K562 (cell line): ENCODE measurements at regions not wholly inside any gene's neighbourhood (a gene's known extent, or its start where the extent isn't known, plus 50 kb on each side); places are given as distances from the start of the nearest gene placed in this dataset.

Experiments
- ATAC-seq: fragments of 200-7000 bp; cut with Tn5 transposase; 3 replicates; pipeline ENCODE4 v1.9.1; 2020; ENCODE audit warnings: moderate library complexity
- BruUV-seq: library from RNA; stranded (reverse); fragments of 400-500 nt; replicated peaks from 2 replicates; lab custom pipeline; 2021; lab: Mats Ljungman, UMichigan
- CTCF ChIA-PET: fragments of 300-600 bp; formaldehyde crosslinking; extraction: SDS; loops from one replicate; lab custom pipeline; 2021; ENCODE audit warnings: low intra/inter-chr PET ratio; lab: Yijun Ruan, JAX
- POLR2A ChIA-PET: fragments of 300-600, 350-650 bp; sonication (Branson Sonifier 250); formaldehyde crosslinking; extraction: SDS; loops from one replicate; lab custom pipeline; 2021; ENCODE audit warnings: antibody characterized with exemption, inconsistent platforms; lab: Yijun Ruan, JAX
- DNase-seq, 4 experiments: peaks; one replicate each; pipeline versions ENCODE4 v3.0.0 to v3.0.0-alpha.2; 2011 to 2018; ENCODE audit warnings: low spot score in 3 of 4, mixed read lengths in 3 of 4; ENCODE audit errors: extremely low read depth in 1 of 4
- FAIRE-seq: peaks from 2 replicates; lab custom pipeline; 2011; peaks lifted over from hg19 to GRCh38; lab: Jason Lieb, UNC
- H2AFZ ChIP-seq: 2 replicates; pipeline ENCODE4 v1.6.0; 2011; ENCODE audit warnings: low read depth, low read length, control low read depth, inconsistent platforms
- H3K27ac ChIP-seq: fragments of 200-600 bp; 3 replicates; pipeline ENCODE4 v1.8.0; 2011; ENCODE audit warnings: low read depth, mild to moderate bottlenecking, control low read depth, inconsistent platforms, low read length, moderate library complexity, mixed read lengths; ENCODE audit errors: extremely low read depth
- H3K27me3 ChIP-seq, 2 experiments: fragments of 300-600 bp in 1 of 2; 2 replicates in 1 of 2; 3 replicates in 1 of 2; pipeline versions ENCODE4 v1.6.0 to v1.8.0; 2011; ENCODE audit warnings: inconsistent platforms in 2 of 2, low read length in 2 of 2, mild to moderate bottlenecking in 1 of 2, mixed read lengths in 1 of 2, moderate library complexity in 1 of 2; ENCODE audit not compliant: control insufficient read depth in 2 of 2, insufficient read depth in 2 of 2
- H3K36me3 ChIP-seq: fragments of 300-600 bp; 3 replicates; pipeline ENCODE4 v1.8.0; 2011; ENCODE audit warnings: mild to moderate bottlenecking, low read length, inconsistent platforms; ENCODE audit not compliant: control insufficient read depth, insufficient read depth
- H3K4me1 ChIP-seq, 2 experiments: fragments of 200-600 bp in 1 of 2; replicated peaks in 1 of 2; 2 replicates in 1 of 2; 3 replicates in 1 of 2; pipeline versions ENCODE4 v1.5.1 to v1.8.0; 2011; ENCODE audit warnings: inconsistent platforms in 2 of 2, low read length in 2 of 2, mild to moderate bottlenecking in 1 of 2, mixed read lengths in 1 of 2, moderate library complexity in 1 of 2; ENCODE audit not compliant: control insufficient read depth in 2 of 2, insufficient read depth in 2 of 2
- H3K4me2 ChIP-seq: 2 replicates; pipeline ENCODE4 v1.6.1; 2011; ENCODE audit warnings: low read length, control low read depth, inconsistent platforms, mixed read lengths; ENCODE audit not compliant: insufficient read depth
- H3K4me3 ChIP-seq: fragments of 200-600 bp; sonication (generic), shearing (Covaris generic); 2 replicates; pipeline ENCODE4 v1.5.1; 2016; ENCODE audit warnings: control low read depth, inconsistent platforms
- H3K79me2 ChIP-seq: fragments of 200-600 bp; 3 replicates; pipeline ENCODE4 v1.8.0; 2011; ENCODE audit warnings: low read length, inconsistent platforms; ENCODE audit not compliant: control insufficient read depth, insufficient read depth
- H3K9ac ChIP-seq, 2 experiments: 2 replicates each; pipeline versions ENCODE4 v1.6.0 to v1.6.1; 2011; ENCODE audit warnings: low read depth in 2 of 2, low read length in 2 of 2, control low read depth in 1 of 2, inconsistent platforms in 1 of 2, mild to moderate bottlenecking in 1 of 2, mixed read lengths in 1 of 2; ENCODE audit not compliant: insufficient read depth in 1 of 2
- H3K9me1 ChIP-seq: one replicate; pipeline ENCODE4 v1.6.0; 2011; ENCODE audit warnings: inconsistent platforms, mild to moderate bottlenecking, low read length, moderate library complexity; ENCODE audit not compliant: control insufficient read depth, insufficient read depth
- H3K9me3 ChIP-seq: replicated peaks from 2 replicates; pipeline ENCODE4 v1.5.1; 2011; ENCODE audit warnings: low read depth, low read length, inconsistent platforms; ENCODE audit not compliant: control insufficient read depth, insufficient read depth
- H4K20me1 ChIP-seq: replicated peaks from 2 replicates; pipeline ENCODE4 v1.6.1; 2011; ENCODE audit warnings: low read length, inconsistent platforms, mixed read lengths; ENCODE audit not compliant: control insufficient read depth, insufficient read depth
- BCL6 ChIP-seq: fragments of 250-450 bp; sonication (Bioruptor Pico); IDR thresholded peaks from 2 replicates; pipeline ENCODE4 v1.4.0; 2020
- ETV5 ChIP-seq: sonication (generic); formaldehyde crosslinking; IDR thresholded peaks from 2 replicates; pipeline ENCODE4 v1.4.0; 2020; ENCODE audit warnings: low read depth, mild to moderate bottlenecking, missing genetic modification reagents
- FOXJ3 ChIP-seq: sonication (generic); formaldehyde crosslinking; IDR thresholded peaks from 2 replicates; pipeline ENCODE4 v1.4.0; 2020; ENCODE audit warnings: mild to moderate bottlenecking, missing genetic modification reagents
- GABPB2 ChIP-seq: fragments of 250-450 bp; sonication (Bioruptor Pico); conservative IDR thresholded peaks from 2 replicates; pipeline ENCODE4 v1.5.1; 2021; ENCODE audit warnings: mild to moderate bottlenecking
- HDAC2 ChIP-seq: fragments of 450-650 bp; IDR thresholded peaks from 2 replicates; pipeline ENCODE4 v1.6.1; 2016; ENCODE audit warnings: mild to moderate bottlenecking
- MED1 ChIP-seq: sonication (generic); formaldehyde crosslinking; IDR thresholded peaks from 2 replicates; pipeline ENCODE4 v1.8.1; 2023; ENCODE audit warnings: missing genetic modification reagents, borderline replicate concordance
- NELFE ChIP-seq: IDR thresholded peaks from 2 replicates; pipeline ENCODE4 v1.6.1; 2011; ENCODE audit warnings: mild to moderate bottlenecking; ENCODE audit not compliant: insufficient read depth, insufficient read length
- PCBP1 ChIP-seq: fragments of 200-400 bp; formaldehyde crosslinking; IDR thresholded peaks from 2 replicates; pipeline ENCODE4 v1.6.1; 2018; ENCODE audit warnings: mild to moderate bottlenecking, low read depth, low read length; ENCODE audit not compliant: poor library complexity, severe bottlenecking
- PCBP2 ChIP-seq: fragments of 200-400 bp; formaldehyde crosslinking; IDR thresholded peaks from 2 replicates; pipeline ENCODE4 v1.6.1; 2018; ENCODE audit warnings: low read length, low read depth, mild to moderate bottlenecking, moderate library complexity; ENCODE audit not compliant: poor library complexity, severe bottlenecking
- SMAD3 ChIP-seq: fragments of 450-650 bp; formaldehyde crosslinking; conservative IDR thresholded peaks from 2 replicates; pipeline ENCODE4 v1.4.0; 2020; ENCODE audit warnings: mild to moderate bottlenecking
- TCF15 ChIP-seq: fragments of 250-450 bp; sonication (Bioruptor Pico); IDR thresholded peaks from 2 replicates; pipeline ENCODE4 v1.8.0; 2022; ENCODE audit warnings: moderate library complexity, mild to moderate bottlenecking, inconsistent platforms
- U2AF1 ChIP-seq: fragments of 200-400 bp; formaldehyde crosslinking; optimal IDR thresholded peaks from 2 replicates; pipeline ENCODE3; 2017; ENCODE audit warnings: mild to moderate bottlenecking, low read depth, low read length, moderate library complexity
- ZNF318 ChIP-seq, 2 experiments: fragments of 450-650 bp; IDR thresholded peaks; 2 replicates each; pipeline ENCODE4 v1.6.1; 2016; ENCODE audit warnings: mild to moderate bottlenecking in 2 of 2, borderline replicate concordance in 1 of 2, low read depth in 1 of 2, moderate library complexity in 1 of 2
- ZNF354B ChIP-seq: fragments of 250-450 bp; sonication (Bioruptor Pico); IDR thresholded peaks from 2 replicates; pipeline ENCODE4 v1.4.0; 2020
- ZNF507 ChIP-seq: conservative IDR thresholded peaks from 2 replicates; pipeline ENCODE4 v1.6.1; 2017; ENCODE audit warnings: missing genetic modification characterization, missing compliant biosample characterization
- WGBS: fragments of 100-300 bp; shearing (Covaris generic); methylation state at CpG from one replicate; pipeline ENCODE4 v1.1.6; 2016; ENCODE audit warnings: low coverage, mixed read lengths; ENCODE audit not compliant: insufficient coverage; ENCODE audit errors: missing lambda C conversion rate; 5-methylcytosine and 5-hydroxymethylcytosine counted together
- in situ Hi-C: fragments of 300-500 bp; cut with MboI; formaldehyde crosslinking; loops from 4 replicates; pipeline ENCODE4 v1.15.0; 2018; ENCODE audit warnings: inconsistent platforms, mixed read lengths
- intact Hi-C: fragments of 100-400 bp; cut with micrococcal nuclease; formaldehyde crosslinking; loops from 2 replicates; pipeline ENCODE4 v1.14.2; 2022

GRCh38 chr1:187725216-187725615, 896.5 kb downstream of the PLA2G4A start:
- no TSS peak for BruUV-seq
- Histone ChIP-seq H4K20me1 (no peaks in the 10 kb centered on the region), H3K9me1 (no peaks in the 10 kb centered on the region), H3K27me3 (no peaks in the 10 kb centered on the region), H3K4me3 (no peak overlapping the region), H3K79me2 (no peaks in the 10 kb centered on the region), H3K4me1 (no peaks in the 10 kb centered on the region), H2AFZ (no peak overlapping the region), H3K9ac (no peak overlapping the region), H3K36me3 (no peaks in the 10 kb centered on the region), H3K4me2 (no peak overlapping the region), H3K9me3 (peaks cover 3% of the 10 kb centered on the region; the same call in 1 of the 2 replicates), H3K27ac (no peak overlapping the region)
- ATAC-seq (no peak), FAIRE-seq (no peak), DNase-seq (no peak)
- CTCF ChIA-PET: no interaction called here
- intact Hi-C loops (no loop called here), in situ Hi-C loops (no loop called here)
- POLR2A ChIA-PET: no interaction called here
- WGBS: 9% methylated on average over 2 of the region's 2 CpGs
- TF ChIP-seq SMAD3 (CRISPR knock-in tag) (no peak), ETV5 (CRISPR knock-in tag) (no peak), ZNF507 (no peak), BCL6 (no peak), NELFE (no peak), ZNF318 (IDR thresholded peaks at IDR 0.05; ENCODE audit: borderline replicate concordance in 1 of 2, low read depth in 1 of 2) (no peak), FOXJ3 (CRISPR knock-in tag) (no peak), MED1 (no peak), TCF15 (CRISPR knock-in tag) (no peak), U2AF1 (no peak), PCBP2 (no peak), ZNF354B (no peak), PCBP1 (no peak), HDAC2 (no peak), GABPB2 (CRISPR knock-in tag) (no peak)
